ENCODE measurements at regions not wholly inside any gene's neighbourhood (a gene's known extent, or its start where the extent isn't known, plus 50 kb on each side); places are given as distances from the start of the nearest gene placed in this dataset.

DNA sequence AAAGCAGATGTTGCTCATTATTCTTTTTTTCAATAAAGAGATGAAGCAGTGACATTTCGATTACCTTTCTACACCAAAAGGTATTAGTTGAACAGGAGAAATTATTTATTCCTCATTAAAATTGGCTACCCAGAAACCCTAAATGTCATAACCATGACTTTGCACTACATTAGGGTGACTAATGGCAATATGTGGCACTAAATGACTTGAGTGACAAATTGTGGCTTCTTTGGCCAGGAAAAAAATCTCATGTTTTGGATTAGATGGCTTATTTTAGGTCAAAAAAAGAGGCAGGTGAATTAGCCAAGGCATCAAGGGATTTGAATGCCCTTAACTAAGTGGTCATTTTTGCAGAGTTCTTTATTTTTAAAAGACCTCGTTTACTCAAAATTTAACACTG is 353.9 kb downstream of the NDFIP2 start:
- TF ChIP-seq, protein P1, sequence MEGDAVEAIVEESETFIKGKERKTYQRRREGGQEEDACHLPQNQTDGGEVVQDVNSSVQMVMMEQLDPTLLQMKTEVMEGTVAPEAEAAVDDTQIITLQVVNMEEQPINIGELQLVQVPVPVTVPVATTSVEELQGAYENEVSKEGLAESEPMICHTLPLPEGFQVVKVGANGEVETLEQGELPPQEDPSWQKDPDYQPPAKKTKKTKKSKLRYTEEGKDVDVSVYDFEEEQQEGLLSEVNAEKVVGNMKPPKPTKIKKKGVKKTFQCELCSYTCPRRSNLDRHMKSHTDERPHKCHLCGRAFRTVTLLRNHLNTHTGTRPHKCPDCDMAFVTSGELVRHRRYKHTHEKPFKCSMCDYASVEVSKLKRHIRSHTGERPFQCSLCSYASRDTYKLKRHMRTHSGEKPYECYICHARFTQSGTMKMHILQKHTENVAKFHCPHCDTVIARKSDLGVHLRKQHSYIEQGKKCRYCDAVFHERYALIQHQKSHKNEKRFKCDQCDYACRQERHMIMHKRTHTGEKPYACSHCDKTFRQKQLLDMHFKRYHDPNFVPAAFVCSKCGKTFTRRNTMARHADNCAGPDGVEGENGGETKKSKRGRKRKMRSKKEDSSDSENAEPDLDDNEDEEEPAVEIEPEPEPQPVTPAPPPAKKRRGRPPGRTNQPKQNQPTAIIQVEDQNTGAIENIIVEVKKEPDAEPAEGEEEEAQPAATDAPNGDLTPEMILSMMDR (conservative IDR thresholded peaks at IDR 0.05; ENCODE audit: low read depth, low read length), result no peak
- TF ChIP-seq EZH2 (IDR thresholded peaks at IDR 0.05; ENCODE audit: borderline replicate concordance, low read depth, low read length, poor library complexity, severe bottlenecking), result no peak
